ENCODE measurements at regions not wholly inside any gene's neighbourhood (a gene's known extent, or its start where the extent isn't known, plus 50 kb on each side); places are given as distances from the start of the nearest gene placed in this dataset.

GRCh38 chr2:190767821-190768220, 112.8 kb upstream of the GLS start:
- in situ Hi-C loops (cut with MboI; ENCODE audit: low sequenced_read_pairs, unreplicated experiment) = no loop called here
- DNase-seq (ENCODE audit: low spot score) = no peak
- no peak for TF ChIP-seq CTCF (IDR thresholded peaks at IDR 0.05; ENCODE audit: borderline replicate concordance, control extremely low read depth, extremely low read depth, insufficient read depth, missing control alignments)

- in situ Hi-C loops (cut with MboI; ENCODE audit: low sequenced_read_pairs, unreplicated experiment) = no loop called here
- no peak for DNase-seq (ENCODE audit: low spot score)
- TF ChIP-seq CTCF (IDR thresholded peaks at IDR 0.05; ENCODE audit: borderline replicate concordance, control extremely low read depth, extremely low read depth, insufficient read depth, missing control alignments) = no peak
Observed at GRCh38 chr2:190769258-190769657, 111.4 kb upstream of the GLS start.

- TF ChIP-seq CTCF (IDR thresholded peaks at IDR 0.05; ENCODE audit: borderline replicate concordance, control extremely low read depth, extremely low read depth, insufficient read depth, missing control alignments) = no peak
- DNase-seq (ENCODE audit: low spot score) = no peak
- in situ Hi-C loops (cut with MboI; ENCODE audit: low sequenced_read_pairs, unreplicated experiment) = no loop called here
Observed at GRCh38 chr2:190771726-190772125, 108.9 kb upstream of the GLS start.

- no peak for DNase-seq (ENCODE audit: low spot score)
- in situ Hi-C loops (cut with MboI; ENCODE audit: low sequenced_read_pairs, unreplicated experiment) = no loop called here
- TF ChIP-seq CTCF (IDR thresholded peaks at IDR 0.05; ENCODE audit: borderline replicate concordance, control extremely low read depth, extremely low read depth, insufficient read depth, missing control alignments) = no peak
Observed at GRCh38 chr2:190780594-190780993, 100.0 kb upstream of the GLS start.

- peak; percentile 36 for TF ChIP-seq CTCF (IDR thresholded peaks at IDR 0.05; ENCODE audit: borderline replicate concordance, control extremely low read depth, extremely low read depth, insufficient read depth, missing control alignments)
- peak; percentile 70 for DNase-seq (ENCODE audit: low spot score)
- in situ Hi-C loops (cut with MboI; ENCODE audit: low sequenced_read_pairs, unreplicated experiment) = no loop called here
Observed at GRCh38 chr2:190781604-190782198, 98.9 kb upstream of the GLS start.

- in situ Hi-C loops (cut with MboI; ENCODE audit: low sequenced_read_pairs, unreplicated experiment) = no loop called here
- DNase-seq (ENCODE audit: low spot score) = no peak
- TF ChIP-seq CTCF (IDR thresholded peaks at IDR 0.05; ENCODE audit: borderline replicate concordance, control extremely low read depth, extremely low read depth, insufficient read depth, missing control alignments) = no peak
Observed at GRCh38 chr2:190782264-190782663, 98.4 kb upstream of the GLS start.
